HEK293T (cell line): ENCODE measurements at regions not wholly inside any gene's neighbourhood (a gene's known extent, or its start where the extent isn't known, plus 50 kb on each side); places are given as distances from the start of the nearest gene placed in this dataset.

Experiments used
- CTCF ChIA-PET: fragments of 350-600 bp; formaldehyde crosslinking; extraction: SDS; loops from one replicate; lab custom pipeline; 2021; ENCODE audit warnings: antibody characterized with exemption, inconsistent platforms; lab: Yijun Ruan, JAX
- POLR2A ChIA-PET: fragments of 350-600 bp; formaldehyde crosslinking; extraction: SDS; loops from one replicate; lab custom pipeline; 2020; ENCODE audit warnings: antibody characterized with exemption, inconsistent platforms; lab: Yijun Ruan, JAX
- DNase-seq: peaks from one replicate; pipeline ENCODE4 v3.0.0; 2012; ENCODE audit warnings: mixed read lengths; ENCODE audit errors: extremely low spot score
- ARNT ChIP-seq: fragments of 450-650 bp; IDR thresholded peaks from 2 replicates; pipeline ENCODE4 v1.6.1; 2017; ENCODE audit warnings: mild to moderate bottlenecking
- BHLHE40 ChIP-seq: fragments of 450-650 bp; IDR thresholded peaks from 2 replicates; pipeline ENCODE4 v1.6.1; 2016; ENCODE audit warnings: mild to moderate bottlenecking, moderate library complexity, borderline replicate concordance
- CTBP1 ChIP-seq: fragments of 450-650 bp; IDR thresholded peaks from 2 replicates; pipeline ENCODE4 v1.6.1; 2016; ENCODE audit warnings: borderline replicate concordance
- ELF4 ChIP-seq: fragments of 450-650 bp; IDR thresholded peaks from 2 replicates; pipeline ENCODE4 v1.6.1; 2017; ENCODE audit warnings: antibody characterized with exemption
- FOXA1 ChIP-seq: fragments of 450-650 bp; IDR thresholded peaks from 2 replicates; pipeline ENCODE4 v1.6.1; 2016; ENCODE audit warnings: mild to moderate bottlenecking
- FOXK2 ChIP-seq: fragments of 450-650 bp; IDR thresholded peaks from 2 replicates; pipeline ENCODE4 v1.6.1; 2016; ENCODE audit warnings: mild to moderate bottlenecking
- FOXM1 ChIP-seq: fragments of 450-650 bp; IDR thresholded peaks from 2 replicates; pipeline ENCODE4 v1.6.1; 2017; ENCODE audit warnings: mild to moderate bottlenecking, borderline replicate concordance
- HDGF ChIP-seq: fragments of 450-650 bp; IDR thresholded peaks from 2 replicates; pipeline ENCODE4 v1.6.1; 2017; ENCODE audit warnings: antibody characterized with exemption, borderline replicate concordance
- L3MBTL2 ChIP-seq: fragments of 450-650 bp; conservative IDR thresholded peaks from 2 replicates; pipeline ENCODE4 v1.6.1; 2016; ENCODE audit warnings: mild to moderate bottlenecking
- LEF1 ChIP-seq: fragments of 450-650 bp; IDR thresholded peaks from 2 replicates; pipeline ENCODE4 v1.6.1; 2017; ENCODE audit warnings: mild to moderate bottlenecking, borderline replicate concordance
- NFRKB ChIP-seq: fragments of 450-650 bp; IDR thresholded peaks from 2 replicates; pipeline ENCODE4 v1.6.1; 2016; ENCODE audit warnings: mild to moderate bottlenecking, moderate library complexity
- PKNOX1 ChIP-seq: fragments of 450-650 bp; IDR thresholded peaks from 2 replicates; pipeline ENCODE4 v1.6.1; 2016
- SP1 ChIP-seq: fragments of 450-650 bp; IDR thresholded peaks from 2 replicates; pipeline ENCODE4 v1.6.1; 2017
- SUZ12 ChIP-seq: fragments of 450-650 bp; IDR thresholded peaks from 2 replicates; pipeline ENCODE4 v1.6.1; 2016; ENCODE audit warnings: mild to moderate bottlenecking
- TARDBP ChIP-seq: fragments of 450-650 bp; IDR thresholded peaks from 2 replicates; pipeline ENCODE4 v1.6.1; 2016
- ZNF384 ChIP-seq: fragments of 450-650 bp; IDR thresholded peaks from 2 replicates; pipeline ENCODE4 v1.6.1; 2016

GRCh38 chr4:178976861-178977260 is 1534.6 kb upstream of the AGA start:
- no peak for DNase-seq
- CTCF ChIA-PET: no interaction called here
- POLR2A ChIA-PET: no interaction called here
- TF ChIP-seq PKNOX1 (0 out of 2 replicates have a peak, but pooled peaks have one; percentile 5), SP1 (no peak)

GRCh38 chr4:178993306-178993705 is 1551.1 kb upstream of the AGA start:
- CTCF ChIA-PET: no interaction called here
- TF ChIP-seq FOXM1 (no peak), BHLHE40 (no peak)
- POLR2A ChIA-PET: no interaction called here
- no peak for DNase-seq

- POLR2A ChIA-PET: no interaction called here
These were observed 1559.7 kb upstream of the AGA start for GRCh38 chr4:179001918-179002317.

GRCh38 chr4:179007755-179008154 is 1565.5 kb upstream of the AGA start:
- no peak for TF ChIP-seq ARNT
- TF ChIP-seq SUZ12: no peak
- TF ChIP-seq LEF1: no peak
- no peak for TF ChIP-seq L3MBTL2
- no peak for TF ChIP-seq TARDBP
- TF ChIP-seq FOXA1: no peak
- no peak for TF ChIP-seq SP1
- no peak for TF ChIP-seq HDGF
- no peak for TF ChIP-seq FOXM1
- no peak for TF ChIP-seq ZNF384
- TF ChIP-seq BHLHE40: no peak
- no peak for TF ChIP-seq FOXK2
- TF ChIP-seq NFRKB: no peak
- no peak for TF ChIP-seq ELF4
- TF ChIP-seq CTBP1: no peak
- TF ChIP-seq PKNOX1: no peak
- ChIA-PET CTCF (no interaction called here), POLR2A (no interaction called here)
- no peak for DNase-seq

More at GRCh38 chr4:179001918-179002317, 1559.7 kb upstream of the AGA start:
- no peak for TF ChIP-seq LEF1
- TF ChIP-seq FOXA1: no peak
- no peak for TF ChIP-seq PKNOX1
- no peak for TF ChIP-seq TARDBP
- no peak for TF ChIP-seq SP1
- TF ChIP-seq CTBP1: no peak
- no peak for DNase-seq
- CTCF ChIA-PET: no interaction called here

- no peak for TF ChIP-seq LEF1
- no peak for TF ChIP-seq L3MBTL2
- TF ChIP-seq TARDBP: no peak
- TF ChIP-seq FOXM1: no peak
- no peak for TF ChIP-seq ELF4
- TF ChIP-seq NFRKB: no peak
- TF ChIP-seq FOXA1: no peak
- POLR2A ChIA-PET: no interaction called here
- no peak for DNase-seq
- CTCF ChIA-PET: no interaction called here
These were observed 1575.3 kb upstream of the AGA start for GRCh38 chr4:179017581-179017980.

GRCh38 chr4:179027569-179027968 is 1585.3 kb upstream of the AGA start:
- DNase-seq: no peak
- ChIA-PET CTCF (interaction anchor here (0.6 kb wide), 1 partner anchor 621 kb away, joined by 4 read pairs; no protein-coding TSS in a partner anchor), POLR2A (no interaction called here)
- TF ChIP-seq FOXA1 (no peak), ELF4 (no peak), L3MBTL2 (no peak), TARDBP (no peak), FOXM1 (no peak), HDGF (no peak), NFRKB (no peak), ARNT (no peak), PKNOX1 (no peak), LEF1 (no peak), ZNF384 (no peak), FOXK2 (no peak), BHLHE40 (no peak), SUZ12 (no peak), CTBP1 (no peak), SP1 (no peak)

- TF ChIP-seq SP1 (no peak), FOXK2 (no peak), ZNF384 (no peak), FOXA1 (no peak), CTBP1 (no peak), ARNT (no peak), NFRKB (no peak), SUZ12 (no peak), PKNOX1 (no peak), BHLHE40 (no peak), LEF1 (no peak), FOXM1 (no peak), L3MBTL2 (no peak), TARDBP (no peak), ELF4 (no peak)
- no peak for DNase-seq
- CTCF ChIA-PET: no interaction called here
- POLR2A ChIA-PET: no interaction called here
These were observed 1586.1 kb upstream of the AGA start for GRCh38 chr4:179028321-179028720.
